H1 (cell line): ENCODE measurements at regions not wholly inside any gene's neighbourhood (a gene's known extent, or its start where the extent isn't known, plus 50 kb on each side); places are given as distances from the start of the nearest gene placed in this dataset.

Experiments
- CTCF ChIA-PET: fragments of 300-600 bp; sonication (Branson Sonifier 250); formaldehyde crosslinking; loops from one replicate; lab custom pipeline; 2021; ENCODE audit not compliant: partially characterized antibody; lab: Charles Lee
- POLR2A ChIA-PET: fragments of 300-600 bp; sonication (Branson Sonifier 250); formaldehyde crosslinking; loops from one replicate; lab custom pipeline; 2021; ENCODE audit warnings: inconsistent platforms; ENCODE audit not compliant: partially characterized antibody; lab: Charles Lee
- DNase-seq, 2 experiments: peaks; one replicate each; pipeline versions ENCODE4 v3.0.0 to v3.0.0-alpha.2; 2010 to 2022; ENCODE audit warnings: low spot score in 2 of 2, low read depth in 1 of 2, mixed read lengths in 1 of 2
- FAIRE-seq: peaks from 2 replicates; lab custom pipeline; 2011; peaks lifted over from hg19 to GRCh38; lab: Jason Lieb, UNC
- H2AFZ ChIP-seq: 2 replicates; pipeline ENCODE4 v1.8.1; 2012; ENCODE audit warnings: low read length, inconsistent platforms
- H2AK5ac ChIP-seq: 2 replicates; pipeline ENCODE4 v1.6.1; 2013; ENCODE audit warnings: low read depth, low read length
- H2BK120ac ChIP-seq: replicated peaks from 2 replicates; pipeline ENCODE3; 2013; ENCODE audit warnings: low read depth, low read length, inconsistent platforms
- H2BK12ac ChIP-seq: 2 replicates; pipeline ENCODE4 v1.6.1; 2013; ENCODE audit warnings: low read depth, low read length
- H2BK15ac ChIP-seq: 2 replicates; pipeline ENCODE4 v1.6.1; 2013; ENCODE audit warnings: low read length
- H2BK20ac ChIP-seq: 2 replicates; pipeline ENCODE4 v1.6.1; 2013; ENCODE audit warnings: low read length
- H2BK5ac ChIP-seq: 2 replicates; pipeline ENCODE4 v1.6.1; 2013; ENCODE audit warnings: low read depth, low read length
- H3K14ac ChIP-seq: 2 replicates; pipeline ENCODE4 v1.6.1; 2013; ENCODE audit warnings: inconsistent platforms; ENCODE audit not compliant: insufficient read length
- H3K18ac ChIP-seq: 2 replicates; pipeline ENCODE4 v1.6.1; 2013; ENCODE audit warnings: low read length; ENCODE audit errors: extremely low read depth
- H3K23ac ChIP-seq: 2 replicates; pipeline ENCODE4 v1.6.1; 2013; ENCODE audit warnings: inconsistent platforms; ENCODE audit not compliant: insufficient read length
- H3K23me2 ChIP-seq: 2 replicates; pipeline ENCODE4 v1.6.1; 2013; ENCODE audit warnings: low read depth, low read length
- H3K27ac ChIP-seq: 2 replicates; pipeline ENCODE4 v1.6.1; 2011; ENCODE audit warnings: low read depth, low read length, inconsistent platforms
- H3K27me3 ChIP-seq, 4 experiments: replicated peaks in 1 of 4; 1 replicate in 1 of 4; 2 replicates in 3 of 4; pipeline versions ENCODE4 v1.6.1 to v1.8.1; 2011 to 2013; ENCODE audit warnings: low read length in 3 of 4, mild to moderate bottlenecking in 3 of 4, inconsistent platforms in 2 of 4, mixed read lengths in 2 of 4, moderate library complexity in 1 of 4; ENCODE audit not compliant: control insufficient read depth in 3 of 4, insufficient read depth in 3 of 4; ENCODE audit errors: extremely low read depth in 1 of 4
- H3K36me3 ChIP-seq, 4 experiments: 2 replicates each; pipeline versions ENCODE4 v1.6.1 to v1.8.1; 2011 to 2013; ENCODE audit warnings: mild to moderate bottlenecking in 4 of 4, low read length in 3 of 4, moderate library complexity in 2 of 4, control low read depth in 1 of 4, inconsistent platforms in 1 of 4; ENCODE audit not compliant: insufficient read depth in 4 of 4, control insufficient read depth in 2 of 4
- H3K4ac ChIP-seq: replicated peaks from 2 replicates; pipeline ENCODE3; 2013; ENCODE audit warnings: low read length, low read depth, mixed read lengths, inconsistent platforms; ENCODE audit not compliant: insufficient read length
- H3K4me1 ChIP-seq, 4 experiments: replicated peaks in 1 of 4; 1 replicate in 1 of 4; 2 replicates in 3 of 4; pipeline versions ENCODE4 v1.6.1 to v1.8.1; 2011 to 2013; ENCODE audit warnings: low read length in 3 of 4, inconsistent platforms in 2 of 4, mixed read lengths in 1 of 4; ENCODE audit not compliant: insufficient read depth in 4 of 4, control insufficient read depth in 3 of 4
- H3K4me2 ChIP-seq, 2 experiments: 2 replicates each; pipeline versions ENCODE4 v1.6.1 to v1.8.1; 2011 to 2013; ENCODE audit warnings: low read depth in 2 of 2, low read length in 2 of 2, control low read depth in 1 of 2, inconsistent platforms in 1 of 2, mild to moderate bottlenecking in 1 of 2; ENCODE audit not compliant: insufficient read depth in 1 of 2
- H3K4me3 ChIP-seq, 4 experiments: fragments of 200-600, 300-600 bp in 1 of 4; sonication (generic), shearing (Covaris generic), sonication (Bioruptor Twin) in 1 of 4; 2 replicates each; pipeline versions ENCODE4 v1.5.1 to v1.8.1; 2011 to 2016; ENCODE audit warnings: low read length in 4 of 4, low read depth in 3 of 4, control low read depth in 2 of 4, inconsistent platforms in 2 of 4, mild to moderate bottlenecking in 2 of 4, mixed read lengths in 1 of 4, moderate library complexity in 1 of 4; ENCODE audit not compliant: insufficient read depth in 2 of 4; ENCODE audit errors: extremely low read depth in 1 of 4
- H3K56ac ChIP-seq: replicated peaks from 2 replicates; pipeline ENCODE3; 2013; ENCODE audit warnings: low read depth, mild to moderate bottlenecking, mixed read lengths, low read length, inconsistent platforms; ENCODE audit not compliant: insufficient read length
- H3K79me1 ChIP-seq: 2 replicates; pipeline ENCODE4 v1.6.1; 2013; ENCODE audit warnings: low read depth, low read length, control low read depth
- H3K79me2 ChIP-seq, 2 experiments: 2 replicates each; pipeline versions ENCODE4 v1.6.1 to v1.8.1; 2012 to 2013; ENCODE audit warnings: low read length in 2 of 2, mild to moderate bottlenecking in 2 of 2, inconsistent platforms in 1 of 2; ENCODE audit not compliant: insufficient read depth in 2 of 2, control insufficient read depth in 1 of 2
- H3K9ac ChIP-seq, 4 experiments: replicated peaks in 1 of 4; 1 replicate in 1 of 4; 2 replicates in 3 of 4; pipeline versions ENCODE4 v1.6.1 to v1.8.1; 2011 to 2013; ENCODE audit warnings: low read depth in 3 of 4, low read length in 3 of 4, control low read depth in 2 of 4, mild to moderate bottlenecking in 2 of 4, moderate library complexity in 2 of 4, inconsistent platforms in 1 of 4; ENCODE audit errors: extremely low read depth in 1 of 4
- H3K9me3 ChIP-seq, 2 experiments: 2 replicates each; pipeline versions ENCODE4 v1.6.1 to v1.8.1; 2012 to 2013; ENCODE audit warnings: mild to moderate bottlenecking in 2 of 2, moderate library complexity in 2 of 2, control low read depth in 1 of 2, inconsistent platforms in 1 of 2, low read depth in 1 of 2, low read length in 1 of 2, mixed read lengths in 1 of 2; ENCODE audit not compliant: insufficient read depth in 2 of 2
- H4K20me1 ChIP-seq, 2 experiments: replicated peaks in 1 of 2; 2 replicates each; pipeline versions ENCODE3 to v1.8.1; 2011 to 2013; ENCODE audit warnings: inconsistent platforms in 2 of 2, low read length in 2 of 2, mild to moderate bottlenecking in 1 of 2; ENCODE audit not compliant: insufficient read depth in 2 of 2, control insufficient read depth in 1 of 2
- H4K5ac ChIP-seq: 2 replicates; pipeline ENCODE4 v1.6.1; 2013; ENCODE audit warnings: low read length, low read depth, mixed read lengths, inconsistent platforms; ENCODE audit not compliant: insufficient read length
- H4K8ac ChIP-seq: 2 replicates; pipeline ENCODE4 v1.8.0; 2013; ENCODE audit warnings: mild to moderate bottlenecking, moderate library complexity, low read length, inconsistent platforms; ENCODE audit not compliant: insufficient read depth; ENCODE audit errors: extremely low read depth
- H4K91ac ChIP-seq: replicated peaks from 2 replicates; pipeline ENCODE3; 2013; ENCODE audit warnings: low read length, mixed read lengths, inconsistent platforms; ENCODE audit not compliant: insufficient read length
- E2F6 ChIP-seq: IDR thresholded peaks from 2 replicates; pipeline ENCODE4 v1.6.1; 2012; ENCODE audit warnings: inconsistent platforms
- EP300 ChIP-seq, 2 experiments: IDR thresholded peaks; 1 replicate in 1 of 2; 2 replicates in 1 of 2; pipeline ENCODE4 v1.6.1; 2011 to 2012; ENCODE audit warnings: low read depth in 2 of 2, low read length in 2 of 2, mild to moderate bottlenecking in 2 of 2, borderline replicate concordance in 1 of 2, inconsistent platforms in 1 of 2, moderate library complexity in 1 of 2
- GTF2F1 ChIP-seq: IDR thresholded peaks from 2 replicates; pipeline ENCODE4 v1.6.1; 2012; ENCODE audit warnings: low read depth, low read length, improper control_type of control experiment, borderline replicate concordance
- RBBP5 ChIP-seq: IDR thresholded peaks from 2 replicates; pipeline ENCODE4 v1.7.1; 2012; ENCODE audit warnings: low read depth, mild to moderate bottlenecking, inconsistent platforms, low read length, moderate library complexity, borderline replicate concordance
- RXRA ChIP-seq: IDR thresholded peaks from 2 replicates; pipeline ENCODE4 v1.6.1; 2011; ENCODE audit warnings: low read depth, mild to moderate bottlenecking, low read length, moderate library complexity; ENCODE audit not compliant: insufficient read depth
- SAP30 ChIP-seq: fragments of 300-600 bp; sonication (generic); IDR thresholded peaks from 2 replicates; pipeline ENCODE4 v1.7.1; 2012; ENCODE audit warnings: low read length, moderate library complexity, mild to moderate bottlenecking, inconsistent platforms; ENCODE audit not compliant: insufficient read depth, insufficient replicate concordance
- SIRT6 ChIP-seq: IDR thresholded peaks from one replicate; pipeline ENCODE4 v1.7.1; 2012; ENCODE audit warnings: low read length, inconsistent platforms
- SP2 ChIP-seq: IDR thresholded peaks from 2 replicates; pipeline ENCODE4 v1.6.1; 2012; ENCODE audit warnings: mild to moderate bottlenecking, low read length, inconsistent platforms
- TCF12 ChIP-seq: IDR thresholded peaks from 2 replicates; pipeline ENCODE4 v1.6.1; 2011; ENCODE audit warnings: low read depth, mild to moderate bottlenecking, low read length
- WGBS, 2 experiments: shearing (Covaris generic) in 1 of 2; methylation state at CpG; one replicate each; pipeline versions ENCODE4 v1.1.6 to v1.1.7; 2013 to 2015; ENCODE audit warnings: low lambda C conversion rate in 2 of 2, mixed read lengths in 2 of 2, inconsistent platforms in 1 of 2, low coverage in 1 of 2, missing lambda C conversion rate in 1 of 2; ENCODE audit not compliant: insufficient replicate concordance in 2 of 2, insufficient coverage in 1 of 2, insufficient read length in 1 of 2; ENCODE audit errors: extremely low coverage in 1 of 2, missing lambda C conversion rate in 1 of 2; 5-methylcytosine and 5-hydroxymethylcytosine counted together

GRCh38 chr2:191591025-191591424 lies 86.9 kb upstream of the NABP1 start:
- POLR2A ChIA-PET, result no interaction called here

More at GRCh38 chr2:191591025-191591424, 86.9 kb upstream of the NABP1 start:
- Histone ChIP-seq H2AFZ (no peak overlapping the region), H3K79me2 (no peaks in the 10 kb centered on the region), H3K23me2 (no peaks in the 10 kb centered on the region), H3K9ac (no peak overlapping the region), H4K5ac (no peak overlapping the region), H4K8ac (no peak overlapping the region), H3K56ac (no peak overlapping the region), H2BK120ac (no peak overlapping the region), H3K4ac (no peak overlapping the region), H3K9me3 (no peaks in the 10 kb centered on the region), H4K91ac (no peak overlapping the region), H3K79me1 (no peaks in the 10 kb centered on the region), H3K27me3 (no peaks in the 10 kb centered on the region), H2BK20ac (no peak overlapping the region), H3K27ac (no peak overlapping the region), H3K23ac (no peak overlapping the region), H4K20me1 (no peaks in the 10 kb centered on the region), H3K4me2 (no peak overlapping the region), H3K4me1 (no peaks in the 10 kb centered on the region), H2AK5ac (no peak overlapping the region), H3K18ac (no peak overlapping the region), H2BK12ac (no peak overlapping the region), H2BK15ac (no peak overlapping the region), H3K36me3 (no peaks in the 10 kb centered on the region), H2BK5ac (no peak overlapping the region), H3K4me3 (no peak overlapping the region), H3K14ac (no peak overlapping the region)
- FAIRE-seq, result no peak
- CTCF ChIA-PET, result interaction anchor here (1.0 kb wide), 2 partner anchors 52 to 69 kb away, joined by 3 read pairs; no protein-coding TSS in a partner anchor
- no peak for DNase-seq
- 90% methylated on average over 6 of the region's 6 CpGs; no CpG with 5 or more reads in 1 of the 2 experiments for WGBS, 2 experiments
- TF ChIP-seq SIRT6, result no peak
- no peak for TF ChIP-seq GTF2F1
- TF ChIP-seq SAP30, result no peak
- no peak for TF ChIP-seq RXRA
- no peak for TF ChIP-seq E2F6
- no peak for TF ChIP-seq RBBP5
- no peak for TF ChIP-seq SP2
- no peak for TF ChIP-seq TCF12
- TF ChIP-seq EP300 (IDR thresholded peaks at IDR 0.05; ENCODE audit: borderline replicate concordance in 1 of 2, low read depth in 2 of 2, low read length in 2 of 2), result no peak
